Mammary epithelial cell (primary cell): ENCODE measurements at regions not wholly inside any gene's neighbourhood (a gene's known extent, or its start where the extent isn't known, plus 50 kb on each side); places are given as distances from the start of the nearest gene placed in this dataset.

Experiments used
- EZH2 ChIP-seq: IDR thresholded peaks from 2 replicates; pipeline ENCODE4 v1.6.1; 2012; ENCODE audit warnings: low read length, inconsistent platforms, borderline replicate concordance
- TF ChIP-seq, protein P1 (sequence below), 2 donors: IDR thresholded peaks in 1 of 2; conservative IDR thresholded peaks in 1 of 2; 2 replicates each; pipeline ENCODE4 v1.5.1; 2011 to 2012; ENCODE audit warnings: inconsistent platforms in 2 of 2, low read length in 2 of 2, mild to moderate bottlenecking in 2 of 2, control low read depth in 1 of 2, low read depth in 1 of 2; ENCODE audit not compliant: insufficient read depth in 1 of 2; ENCODE audit errors: extremely low read depth in 1 of 2

DNA sequence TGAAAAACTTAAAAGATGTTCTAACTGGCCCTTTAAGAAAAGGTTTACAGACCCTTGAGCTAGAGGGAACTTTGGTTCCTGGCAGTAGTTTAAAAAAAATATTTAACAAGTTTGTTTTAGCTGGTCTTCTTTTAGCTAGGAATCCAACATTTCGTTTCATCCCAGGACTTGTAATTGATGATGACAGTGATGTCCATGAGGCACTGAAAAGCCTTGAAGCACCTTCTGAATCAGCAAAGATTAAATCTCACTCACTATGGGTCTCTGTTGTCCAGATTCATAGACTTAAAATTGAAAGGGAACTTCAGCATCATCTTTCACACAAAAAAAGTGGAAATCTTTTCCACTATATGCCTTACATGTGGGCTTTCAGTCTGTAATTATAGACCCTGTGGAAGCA, 102.9 kb upstream of the ETAA1 start:
- no peak for TF ChIP-seq EZH2
- TF ChIP-seq, protein P1, sequence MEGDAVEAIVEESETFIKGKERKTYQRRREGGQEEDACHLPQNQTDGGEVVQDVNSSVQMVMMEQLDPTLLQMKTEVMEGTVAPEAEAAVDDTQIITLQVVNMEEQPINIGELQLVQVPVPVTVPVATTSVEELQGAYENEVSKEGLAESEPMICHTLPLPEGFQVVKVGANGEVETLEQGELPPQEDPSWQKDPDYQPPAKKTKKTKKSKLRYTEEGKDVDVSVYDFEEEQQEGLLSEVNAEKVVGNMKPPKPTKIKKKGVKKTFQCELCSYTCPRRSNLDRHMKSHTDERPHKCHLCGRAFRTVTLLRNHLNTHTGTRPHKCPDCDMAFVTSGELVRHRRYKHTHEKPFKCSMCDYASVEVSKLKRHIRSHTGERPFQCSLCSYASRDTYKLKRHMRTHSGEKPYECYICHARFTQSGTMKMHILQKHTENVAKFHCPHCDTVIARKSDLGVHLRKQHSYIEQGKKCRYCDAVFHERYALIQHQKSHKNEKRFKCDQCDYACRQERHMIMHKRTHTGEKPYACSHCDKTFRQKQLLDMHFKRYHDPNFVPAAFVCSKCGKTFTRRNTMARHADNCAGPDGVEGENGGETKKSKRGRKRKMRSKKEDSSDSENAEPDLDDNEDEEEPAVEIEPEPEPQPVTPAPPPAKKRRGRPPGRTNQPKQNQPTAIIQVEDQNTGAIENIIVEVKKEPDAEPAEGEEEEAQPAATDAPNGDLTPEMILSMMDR (conservative IDR thresholded peaks at IDR 0.05 in 1 of 2, IDR thresholded peaks at IDR 0.05 in 1 of 2; ENCODE audit: extremely low read depth in 1 of 2, insufficient read depth in 1 of 2, low read depth in 1 of 2, low read length in 2 of 2) = no peak
